BE2C (cell line): ENCODE measurements at regions not wholly inside any gene's neighbourhood (a gene's known extent, or its start where the extent isn't known, plus 50 kb on each side); places are given as distances from the start of the nearest gene placed in this dataset.

Experiments used
- DNase-seq: peaks from one replicate; pipeline ENCODE4 v3.0.0-alpha.2; 2020
- H3K27me3 ChIP-seq: fragments of 250-450 bp; sonication (Bioruptor Pico); 2 replicates; pipeline ENCODE4 v1.5.1; 2020; ENCODE audit warnings: mild to moderate bottlenecking
- H3K36me3 ChIP-seq: fragments of 250-450 bp; sonication (Bioruptor Pico); 2 replicates; pipeline ENCODE4 v1.5.1; 2020; ENCODE audit warnings: mild to moderate bottlenecking
- H3K4me1 ChIP-seq: fragments of 250-450 bp; sonication (Bioruptor Pico); 2 replicates; pipeline ENCODE4 v1.5.1; 2020
- H3K4me3 ChIP-seq: 2 replicates; pipeline ENCODE4 v1.5.1; 2011; ENCODE audit warnings: low read depth, low read length
- H3K9me3 ChIP-seq: fragments of 250-450 bp; sonication (Bioruptor Pico); 2 replicates; pipeline ENCODE4 v1.5.1; 2020
- TF ChIP-seq, protein P1 (sequence below): IDR thresholded peaks from 2 replicates; pipeline ENCODE4 v1.5.1; 2012; ENCODE audit warnings: mild to moderate bottlenecking, low read depth, low read length

DNA sequence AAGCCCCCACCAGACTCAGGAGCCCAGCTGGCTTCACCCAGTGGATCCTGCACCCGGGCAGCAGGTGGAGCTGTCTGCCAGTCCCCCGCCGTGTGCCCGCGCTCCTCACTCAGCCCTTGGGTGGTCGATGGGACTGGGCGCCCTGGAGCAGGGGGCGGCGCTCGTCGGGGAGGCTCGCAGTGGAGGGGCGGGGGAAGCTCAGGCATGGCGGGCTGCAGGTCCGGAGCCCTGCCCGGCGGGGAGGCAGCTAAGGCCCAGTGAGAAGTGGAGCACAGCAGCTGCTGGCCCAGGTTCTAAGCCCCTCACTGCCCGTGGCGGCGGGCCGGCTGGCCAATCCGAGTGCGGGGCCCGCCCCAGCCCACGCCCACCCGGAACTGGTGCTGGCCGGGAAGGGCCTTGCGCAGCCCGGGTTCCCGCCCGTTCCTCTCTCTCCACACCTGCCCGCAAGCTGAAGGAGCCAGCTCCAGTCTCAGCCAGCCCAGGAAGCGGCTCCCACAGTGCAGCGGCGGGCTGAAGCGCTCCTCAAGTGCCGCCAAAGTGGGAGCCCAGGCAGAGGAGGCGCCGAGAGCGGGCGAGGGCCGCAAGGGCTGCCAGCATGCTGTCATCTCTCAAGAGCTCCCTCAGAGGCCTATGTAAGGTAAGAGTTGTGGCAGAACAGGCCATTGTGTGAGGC lies 1307.8 kb upstream of the TMEFF2 start:
- Histone ChIP-seq H3K9me3 (no peaks in the 10 kb centered on the region), H3K36me3 (no peaks in the 10 kb centered on the region), H3K4me1 (no peaks in the 10 kb centered on the region), H3K4me3 (no peak overlapping the region), H3K27me3 (no peaks in the 10 kb centered on the region)
- no peak for DNase-seq
- TF ChIP-seq, protein P1, sequence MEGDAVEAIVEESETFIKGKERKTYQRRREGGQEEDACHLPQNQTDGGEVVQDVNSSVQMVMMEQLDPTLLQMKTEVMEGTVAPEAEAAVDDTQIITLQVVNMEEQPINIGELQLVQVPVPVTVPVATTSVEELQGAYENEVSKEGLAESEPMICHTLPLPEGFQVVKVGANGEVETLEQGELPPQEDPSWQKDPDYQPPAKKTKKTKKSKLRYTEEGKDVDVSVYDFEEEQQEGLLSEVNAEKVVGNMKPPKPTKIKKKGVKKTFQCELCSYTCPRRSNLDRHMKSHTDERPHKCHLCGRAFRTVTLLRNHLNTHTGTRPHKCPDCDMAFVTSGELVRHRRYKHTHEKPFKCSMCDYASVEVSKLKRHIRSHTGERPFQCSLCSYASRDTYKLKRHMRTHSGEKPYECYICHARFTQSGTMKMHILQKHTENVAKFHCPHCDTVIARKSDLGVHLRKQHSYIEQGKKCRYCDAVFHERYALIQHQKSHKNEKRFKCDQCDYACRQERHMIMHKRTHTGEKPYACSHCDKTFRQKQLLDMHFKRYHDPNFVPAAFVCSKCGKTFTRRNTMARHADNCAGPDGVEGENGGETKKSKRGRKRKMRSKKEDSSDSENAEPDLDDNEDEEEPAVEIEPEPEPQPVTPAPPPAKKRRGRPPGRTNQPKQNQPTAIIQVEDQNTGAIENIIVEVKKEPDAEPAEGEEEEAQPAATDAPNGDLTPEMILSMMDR = no peak

- H3K27me3 ChIP-seq = no peaks in the 10 kb centered on the region
- no peaks in the 10 kb centered on the region for H3K4me1 ChIP-seq
- DNase-seq = no peak
- no peaks in the 10 kb centered on the region for H3K9me3 ChIP-seq
- TF ChIP-seq, protein P1 = no peak
- no peaks in the 10 kb centered on the region for H3K36me3 ChIP-seq
- H3K4me3 ChIP-seq = no peak overlapping the region
Measured at GRCh38 chr2:193496786-193497185, 1302.1 kb upstream of the TMEFF2 start.

- H3K9me3 ChIP-seq = no peaks in the 10 kb centered on the region
- no peaks in the 10 kb centered on the region for H3K36me3 ChIP-seq
- H3K4me3 ChIP-seq = no peak overlapping the region
- no peaks in the 10 kb centered on the region for H3K27me3 ChIP-seq
- TF ChIP-seq, protein P1 = no peak
- peaks cover 3% of the 10 kb centered on the region for H3K4me1 ChIP-seq
- no peak for DNase-seq
Measured at GRCh38 chr2:193482557-193482956, 1287.8 kb upstream of the TMEFF2 start.

DNA sequence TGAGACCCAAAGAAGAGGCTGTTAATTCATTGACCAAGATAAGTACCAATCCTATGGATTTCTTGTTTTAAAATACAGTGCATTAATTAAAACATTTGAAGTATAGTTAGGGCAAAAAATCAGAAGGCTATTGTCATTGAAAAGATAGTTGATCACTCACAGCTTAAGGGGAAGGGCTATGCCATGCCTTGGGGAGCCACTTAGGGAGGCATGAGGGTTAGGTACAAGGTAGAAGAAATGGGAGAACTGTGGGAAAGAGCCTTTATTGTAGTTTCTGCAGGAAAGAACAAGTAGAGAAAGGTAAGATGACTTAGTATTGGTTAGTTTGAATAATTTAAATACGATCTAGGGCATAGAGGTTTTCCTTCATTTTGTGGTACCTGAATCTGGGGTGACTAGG lies 1285.5 kb upstream of the TMEFF2 start:
- Histone ChIP-seq H3K4me3 (no peak overlapping the region), H3K27me3 (no peaks in the 10 kb centered on the region), H3K9me3 (no peaks in the 10 kb centered on the region), H3K36me3 (no peaks in the 10 kb centered on the region), H3K4me1 (no peaks in the 10 kb centered on the region)
- no peak for DNase-seq
- TF ChIP-seq, protein P1 = no peak

DNA sequence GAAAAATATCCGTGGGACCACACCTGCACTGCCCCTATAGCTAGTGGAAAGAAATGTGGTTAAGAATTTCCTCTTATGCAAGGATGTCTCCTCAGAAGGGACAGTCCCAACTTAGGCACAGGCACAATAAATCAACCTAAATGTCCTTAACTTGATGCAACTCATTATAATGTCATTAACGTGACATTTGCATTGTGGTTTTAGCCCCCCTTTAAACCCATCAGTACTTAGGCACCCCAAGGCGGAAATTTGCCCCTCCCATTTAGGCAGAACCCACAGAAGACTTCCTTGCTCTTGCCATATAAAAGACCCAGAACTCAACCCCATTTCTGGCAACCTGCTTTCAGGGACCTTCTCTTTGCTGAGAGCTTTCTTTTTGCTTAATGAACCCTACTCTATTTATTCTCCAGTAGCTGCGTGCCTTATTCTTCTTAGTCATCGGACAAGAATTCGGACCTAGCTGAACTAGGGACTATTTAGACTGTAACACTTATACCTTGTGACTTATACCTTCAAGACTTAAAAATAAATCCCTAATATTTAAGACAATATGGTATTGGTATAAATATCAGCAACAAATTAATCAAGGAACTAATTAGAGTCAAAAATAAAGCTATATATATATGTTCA lies 1281.6 kb upstream of the TMEFF2 start:
- Histone ChIP-seq H3K27me3 (no peaks in the 10 kb centered on the region), H3K4me1 (no peaks in the 10 kb centered on the region), H3K4me3 (no peak overlapping the region), H3K9me3 (no peaks in the 10 kb centered on the region), H3K36me3 (no peaks in the 10 kb centered on the region)
- TF ChIP-seq, protein P1 = no peak
- DNase-seq = no peak

GRCh38 chr2:193475038-193475437 lies 1280.3 kb upstream of the TMEFF2 start:
- H3K4me1 ChIP-seq = no peaks in the 10 kb centered on the region
- no peak for DNase-seq

More at GRCh38 chr2:193475038-193475437, 1280.3 kb upstream of the TMEFF2 start:
- TF ChIP-seq, protein P1 = no peak
- Histone ChIP-seq H3K9me3 (no peaks in the 10 kb centered on the region), H3K36me3 (no peaks in the 10 kb centered on the region), H3K27me3 (no peaks in the 10 kb centered on the region), H3K4me3 (no peak overlapping the region)
